Kidney (tissue), 13 donors: ENCODE measurements at regions not wholly inside any gene's neighbourhood (a gene's known extent, or its start where the extent isn't known, plus 50 kb on each side); places are given as distances from the start of the nearest gene placed in this dataset.

ENCODE experiments used
- DNase-seq, 5 donors: peaks; one replicate each; pipeline ENCODE4 v3.0.0-alpha.2; 2013 to 2020
- FAIRE-seq: peaks from 2 replicates; lab custom pipeline; 2012; peaks lifted over from hg19 to GRCh38; lab: Jason Lieb, UNC
- H3K27ac ChIP-seq, 2 donors: one replicate each; pipeline ENCODE4 v1.7.0; 2013; ENCODE audit warnings: low read depth in 2 of 2, low read length in 2 of 2, inconsistent platforms in 1 of 2
- H3K27me3 ChIP-seq: one replicate; pipeline ENCODE4 v1.7.1; 2013; ENCODE audit warnings: low read length, inconsistent platforms; ENCODE audit not compliant: control insufficient read depth, insufficient read depth
- H3K36me3 ChIP-seq, 3 donors: one replicate each; pipeline versions ENCODE4 v1.7.0 to v1.7.1; 2013; ENCODE audit warnings: low read length in 3 of 3, control low read depth in 1 of 3, inconsistent platforms in 1 of 3; ENCODE audit not compliant: insufficient read depth in 3 of 3, control insufficient read depth in 2 of 3
- H3K4me1 ChIP-seq, 3 donors: one replicate each; pipeline versions ENCODE4 v1.7.0 to v1.7.1; 2013; ENCODE audit warnings: low read length in 3 of 3, inconsistent platforms in 1 of 3, low read depth in 1 of 3; ENCODE audit not compliant: control insufficient read depth in 2 of 3, insufficient read depth in 2 of 3
- H3K4me3 ChIP-seq, 3 donors: one replicate each; pipeline versions ENCODE4 v1.7.0 to v1.8.1; 2013; ENCODE audit warnings: low read length in 3 of 3, control low read depth in 1 of 3, inconsistent platforms in 1 of 3
- H3K9ac ChIP-seq, 3 donors: one replicate each; pipeline versions ENCODE4 v1.7.0 to v1.7.1; 2013; ENCODE audit warnings: low read length in 3 of 3, control low read depth in 1 of 3, inconsistent platforms in 1 of 3
- H3K9me3 ChIP-seq, 3 donors: one replicate each; pipeline versions ENCODE4 v1.7.0 to v1.7.1; 2013; ENCODE audit warnings: low read length in 3 of 3, control low read depth in 1 of 3, inconsistent platforms in 1 of 3; ENCODE audit not compliant: control insufficient read depth in 2 of 3, insufficient read depth in 1 of 3
- intact Hi-C: fragments of 100-400 bp; cut with DNase I; formaldehyde crosslinking; loops from one replicate; pipeline ENCODE4 v1.11.1; 2022
- TF ChIP-seq, protein P1 (sequence below): IDR thresholded peaks from 3 replicates; pipeline ENCODE4 v1.5.1; 2012; ENCODE audit warnings: mild to moderate bottlenecking, moderate library complexity, borderline replicate concordance; ENCODE audit not compliant: insufficient read depth; ENCODE audit errors: extremely low read depth
- donor health status: control.
- donor health status: control.
- donor health status: control.
- donor health status: control.
- donor health status: control.
- donor health status: DM: yes; HTN: yes; CAD: no.
- donor health status: Normal renal cell carcinoma (clear cell type).

GRCh38 chr18:60698901-60699300, 326.3 kb upstream of the MC4R start:
- FAIRE-seq (no peak), DNase-seq (no peak)
- intact Hi-C loops, result no loop called here
- Histone ChIP-seq H3K36me3 (no peaks in the 10 kb centered on the region), H3K27ac (no peak overlapping the region), H3K4me1 (no peaks in the 10 kb centered on the region), H3K9me3 (no peaks in the 10 kb centered on the region), H3K9ac (no peak overlapping the region), H3K4me3 (no peak overlapping the region), H3K27me3 (no peaks in the 10 kb centered on the region)
- TF ChIP-seq, protein P1, sequence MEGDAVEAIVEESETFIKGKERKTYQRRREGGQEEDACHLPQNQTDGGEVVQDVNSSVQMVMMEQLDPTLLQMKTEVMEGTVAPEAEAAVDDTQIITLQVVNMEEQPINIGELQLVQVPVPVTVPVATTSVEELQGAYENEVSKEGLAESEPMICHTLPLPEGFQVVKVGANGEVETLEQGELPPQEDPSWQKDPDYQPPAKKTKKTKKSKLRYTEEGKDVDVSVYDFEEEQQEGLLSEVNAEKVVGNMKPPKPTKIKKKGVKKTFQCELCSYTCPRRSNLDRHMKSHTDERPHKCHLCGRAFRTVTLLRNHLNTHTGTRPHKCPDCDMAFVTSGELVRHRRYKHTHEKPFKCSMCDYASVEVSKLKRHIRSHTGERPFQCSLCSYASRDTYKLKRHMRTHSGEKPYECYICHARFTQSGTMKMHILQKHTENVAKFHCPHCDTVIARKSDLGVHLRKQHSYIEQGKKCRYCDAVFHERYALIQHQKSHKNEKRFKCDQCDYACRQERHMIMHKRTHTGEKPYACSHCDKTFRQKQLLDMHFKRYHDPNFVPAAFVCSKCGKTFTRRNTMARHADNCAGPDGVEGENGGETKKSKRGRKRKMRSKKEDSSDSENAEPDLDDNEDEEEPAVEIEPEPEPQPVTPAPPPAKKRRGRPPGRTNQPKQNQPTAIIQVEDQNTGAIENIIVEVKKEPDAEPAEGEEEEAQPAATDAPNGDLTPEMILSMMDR, result no peak

DNA sequence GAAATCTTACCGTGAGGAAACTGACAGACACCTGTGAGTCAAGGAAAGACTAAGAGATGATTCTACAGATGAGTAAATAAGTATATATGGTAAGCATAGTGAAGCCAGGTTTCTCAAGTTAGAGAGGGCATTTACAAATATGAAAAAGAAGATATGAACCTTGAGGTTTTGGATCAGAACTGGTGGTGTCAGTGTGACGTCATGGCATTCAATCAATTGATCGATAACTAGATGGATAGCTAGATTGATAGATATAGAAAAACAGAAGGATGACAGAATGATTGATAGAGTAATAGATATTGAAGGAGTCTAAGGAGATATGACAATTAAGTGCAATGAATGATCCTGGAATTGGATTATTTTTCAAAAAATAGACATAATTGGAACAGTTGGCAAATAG, 350.2 kb upstream of the MC4R start:
- DNase-seq (no peak), FAIRE-seq (no peak)
- H3K36me3 ChIP-seq, result no peaks in the 10 kb centered on the region
- H3K4me1 ChIP-seq, result no peaks in the 10 kb centered on the region
- TF ChIP-seq, protein P1, result no peak
- no peak overlapping the region for H3K4me3 ChIP-seq
- H3K9ac ChIP-seq, result no peak overlapping the region
- intact Hi-C loops, result no loop called here
- H3K27ac ChIP-seq, result no peak overlapping the region
- H3K27me3 ChIP-seq, result no peaks in the 10 kb centered on the region
- no peaks in the 10 kb centered on the region for H3K9me3 ChIP-seq

DNA sequence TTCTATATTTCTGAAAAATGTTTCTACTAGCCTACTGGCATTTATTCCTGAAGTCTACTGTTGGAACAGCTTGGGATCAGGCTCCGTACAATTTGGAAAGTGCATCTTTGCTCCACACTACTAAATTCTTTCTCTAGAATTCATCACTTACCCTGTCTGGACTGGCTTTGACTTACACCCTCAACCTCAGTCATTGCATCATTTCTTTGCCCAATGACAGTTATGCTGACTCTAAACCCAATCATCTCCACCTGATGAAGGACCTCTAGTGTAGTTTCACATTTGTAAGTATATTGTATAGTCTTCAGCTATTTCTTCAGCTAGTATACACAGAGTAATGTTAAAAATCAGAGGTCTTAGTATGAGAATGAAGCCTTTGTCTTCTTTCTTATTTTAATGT, 359.6 kb upstream of the MC4R start:
- Histone ChIP-seq H3K4me1 (no peaks in the 10 kb centered on the region), H3K36me3 (no peaks in the 10 kb centered on the region), H3K27me3 (no peaks in the 10 kb centered on the region), H3K9me3 (no peaks in the 10 kb centered on the region), H3K27ac (no peak overlapping the region), H3K9ac (no peak overlapping the region), H3K4me3 (no peak overlapping the region)
- DNase-seq, result no peak
- no peak for FAIRE-seq
- TF ChIP-seq, protein P1, result no peak
- intact Hi-C loops, result no loop called here

- intact Hi-C loops, result no loop called here
- FAIRE-seq (no peak), DNase-seq (peak in 1 of 5 donors; percentile 42)
- no peak overlapping the region for H3K4me3 ChIP-seq
- H3K4me1 ChIP-seq, result no peaks in the 10 kb centered on the region
- no peaks in the 10 kb centered on the region for H3K36me3 ChIP-seq
- H3K9ac ChIP-seq, result no peak overlapping the region
- no peaks in the 10 kb centered on the region for H3K27me3 ChIP-seq
- H3K27ac ChIP-seq, result no peak overlapping the region
- TF ChIP-seq, protein P1, result no peak
- no peaks in the 10 kb centered on the region for H3K9me3 ChIP-seq
Measured at GRCh38 chr18:60739212-60739611, 366.6 kb upstream of the MC4R start.
